Activated CD8-positive, alpha-beta T cell treated with anti-CD3 and anti-CD28 coated beads for 36 hours (primary cell): ENCODE measurements at regions not wholly inside any gene's neighbourhood (a gene's known extent, or its start where the extent isn't known, plus 50 kb on each side); places are given as distances from the start of the nearest gene placed in this dataset.
"Not testable (repeated sequence)": the region's sequence is repeated elsewhere in the genome, so short reads cannot be mapped to it uniquely, and the experiment has no call there.

ENCODE experiments used
- ATAC-seq: fragments of 200-7000 bp; cut with Tn5 transposase; one replicate; pipeline ENCODE4 v1.10.0; 2021; ENCODE audit warnings: mild to moderate bottlenecking, moderate library complexity
- CTCF ChIA-PET: fragments of 350-600 bp; sonication (Branson Sonifier 250); formaldehyde crosslinking; loops from one replicate; lab custom pipeline; 2021; ENCODE audit warnings: antibody characterized with exemption; lab: Charles Lee
- POLR2A ChIA-PET: fragments of 350-600 bp; sonication (Branson Sonifier 250); formaldehyde crosslinking; loops from one replicate; lab custom pipeline; 2021; ENCODE audit warnings: antibody characterized with exemption; lab: Charles Lee
- DNase-seq: peaks from one replicate; pipeline ENCODE4 v3.0.0-alpha.2; 2020
- H3K27ac Mint-ChIP-seq: one replicate; pipeline ENCODE4 v1.8.0; 2021; ENCODE audit warnings: mild to moderate bottlenecking, mixed read lengths
- H3K27me3 Mint-ChIP-seq: one replicate; pipeline ENCODE4 v1.8.0; 2021; ENCODE audit warnings: mixed read lengths
- H3K36me3 Mint-ChIP-seq: one replicate; pipeline ENCODE4 v1.8.0; 2021; ENCODE audit warnings: low read depth, mixed read lengths
- H3K4me1 Mint-ChIP-seq: one replicate; pipeline ENCODE4 v1.8.0; 2021; ENCODE audit warnings: low read depth, mixed read lengths
- H3K4me3 Mint-ChIP-seq: one replicate; pipeline ENCODE4 v1.8.0; 2021; ENCODE audit warnings: mild to moderate bottlenecking, moderate library complexity, mixed read lengths
- H3K9me3 Mint-ChIP-seq: one replicate; pipeline ENCODE4 v1.8.0; 2021; ENCODE audit warnings: mixed read lengths
- intact Hi-C: fragments of 100-400 bp; cut with micrococcal nuclease; formaldehyde crosslinking; loops from one replicate; pipeline ENCODE4 v1.10.0; 2022
- TF ChIP-seq, protein P1 (sequence below): fragments of 200-600 bp; IDR thresholded peaks from one replicate; pipeline ENCODE4 v1.8.0; 2022; ENCODE audit warnings: antibody characterized with exemption, mild to moderate bottlenecking

DNA sequence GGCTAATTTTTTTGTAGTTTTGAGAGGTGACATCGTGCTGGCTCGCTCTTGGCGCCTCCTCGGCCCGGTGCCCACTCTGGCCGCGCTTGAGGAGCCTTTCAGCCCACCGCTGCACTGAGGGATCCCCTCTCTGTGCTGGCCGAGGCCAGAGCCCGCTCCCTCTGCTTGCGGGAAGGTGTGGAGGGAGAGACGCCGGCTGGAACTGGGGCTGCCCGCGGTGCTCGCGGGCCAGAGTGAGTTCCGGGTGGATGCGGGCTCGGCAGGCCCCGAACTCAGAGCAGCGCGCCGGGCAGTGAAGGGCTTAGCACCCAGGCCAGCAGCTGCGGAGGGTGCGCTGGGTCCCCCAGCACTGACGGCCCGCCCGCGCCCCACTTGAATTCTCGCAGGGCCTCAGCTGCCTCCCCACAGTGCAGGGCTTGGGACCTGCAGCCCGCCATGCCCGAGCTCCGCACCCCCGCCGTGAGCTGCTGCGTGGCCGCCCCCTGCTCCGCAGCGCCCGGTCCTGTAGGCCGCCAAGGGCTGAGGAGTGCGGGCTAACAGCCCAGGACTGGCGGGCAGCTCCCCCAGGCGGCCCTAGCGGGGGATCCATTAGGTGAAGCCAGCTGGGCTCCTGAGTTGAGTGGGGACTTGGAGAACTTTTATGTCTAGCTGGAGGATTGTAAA lies 113.2 kb upstream of the ZSWIM2 start:
- Mint-ChIP-seq H3K27ac (no peak overlapping the region), H3K9me3 (peaks cover 4% of the 10 kb centered on the region), H3K4me3 (no peak overlapping the region), H3K4me1 (no peaks in the 10 kb centered on the region), H3K27me3 (no peaks in the 10 kb centered on the region), H3K36me3 (no peaks in the 10 kb centered on the region)
- ATAC-seq (no peak), DNase-seq (no peak)
- TF ChIP-seq, protein P1, sequence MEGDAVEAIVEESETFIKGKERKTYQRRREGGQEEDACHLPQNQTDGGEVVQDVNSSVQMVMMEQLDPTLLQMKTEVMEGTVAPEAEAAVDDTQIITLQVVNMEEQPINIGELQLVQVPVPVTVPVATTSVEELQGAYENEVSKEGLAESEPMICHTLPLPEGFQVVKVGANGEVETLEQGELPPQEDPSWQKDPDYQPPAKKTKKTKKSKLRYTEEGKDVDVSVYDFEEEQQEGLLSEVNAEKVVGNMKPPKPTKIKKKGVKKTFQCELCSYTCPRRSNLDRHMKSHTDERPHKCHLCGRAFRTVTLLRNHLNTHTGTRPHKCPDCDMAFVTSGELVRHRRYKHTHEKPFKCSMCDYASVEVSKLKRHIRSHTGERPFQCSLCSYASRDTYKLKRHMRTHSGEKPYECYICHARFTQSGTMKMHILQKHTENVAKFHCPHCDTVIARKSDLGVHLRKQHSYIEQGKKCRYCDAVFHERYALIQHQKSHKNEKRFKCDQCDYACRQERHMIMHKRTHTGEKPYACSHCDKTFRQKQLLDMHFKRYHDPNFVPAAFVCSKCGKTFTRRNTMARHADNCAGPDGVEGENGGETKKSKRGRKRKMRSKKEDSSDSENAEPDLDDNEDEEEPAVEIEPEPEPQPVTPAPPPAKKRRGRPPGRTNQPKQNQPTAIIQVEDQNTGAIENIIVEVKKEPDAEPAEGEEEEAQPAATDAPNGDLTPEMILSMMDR, result no peak
- intact Hi-C loops, result no loop called here
- POLR2A ChIA-PET, result no interaction called here
- CTCF ChIA-PET, result no interaction called here

DNA sequence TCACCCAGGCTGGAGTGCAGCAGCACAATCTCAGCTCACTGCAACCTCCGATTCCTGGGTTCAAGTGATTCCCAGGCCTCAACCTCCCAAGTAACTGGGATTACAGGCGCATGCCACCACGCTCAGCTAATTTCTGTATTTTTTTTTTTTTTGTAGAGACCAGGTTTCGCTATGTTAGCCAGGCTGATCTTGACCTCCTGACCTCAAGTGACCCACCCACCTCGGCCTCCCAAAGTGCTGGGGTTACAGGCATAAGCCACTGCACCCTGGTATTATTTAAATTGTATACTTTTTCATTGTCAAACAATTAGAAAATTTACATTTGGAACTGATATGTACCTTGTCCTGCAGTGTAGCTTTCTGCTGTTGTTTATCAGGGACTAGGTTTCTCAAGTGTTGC lies 111.3 kb upstream of the ZSWIM2 start:
- H3K9me3 Mint-ChIP-seq, intact Hi-C loops, H3K27me3 Mint-ChIP-seq, H3K36me3 Mint-ChIP-seq, DNase-seq, CTCF ChIA-PET, H3K4me3 Mint-ChIP-seq, POLR2A ChIA-PET, H3K4me1 Mint-ChIP-seq, ATAC-seq, H3K27ac Mint-ChIP-seq: not testable (repeated sequence)

DNA sequence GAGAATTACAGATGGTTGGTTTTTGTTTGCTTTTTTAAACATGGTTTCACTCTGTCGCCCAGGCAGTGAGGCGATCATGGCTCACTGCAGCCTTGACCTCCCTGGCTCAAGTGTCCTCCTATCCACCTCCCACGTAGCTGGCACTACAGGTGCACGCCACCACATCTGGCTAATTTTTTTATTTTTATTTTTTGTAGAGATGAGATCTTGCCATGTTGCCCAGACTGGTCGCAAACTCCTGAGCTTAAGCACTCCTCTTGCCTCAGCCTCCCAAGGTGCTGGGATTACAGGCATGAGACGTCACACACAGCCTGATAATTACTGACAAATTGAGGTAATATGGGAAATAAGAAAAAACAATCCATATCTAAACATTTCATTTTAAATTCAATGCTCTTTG lies 110.5 kb upstream of the ZSWIM2 start:
- intact Hi-C loops, result no loop called here
- DNase-seq (no peak), ATAC-seq (no peak)
- no peaks in the 10 kb centered on the region for H3K36me3 Mint-ChIP-seq
- POLR2A ChIA-PET, result no interaction called here
- H3K4me1 Mint-ChIP-seq, result no peaks in the 10 kb centered on the region
- no peak overlapping the region for H3K4me3 Mint-ChIP-seq
- no peaks in the 10 kb centered on the region for H3K27me3 Mint-ChIP-seq
- CTCF ChIA-PET, result no interaction called here
- H3K9me3 Mint-ChIP-seq, result peaks cover 4% of the 10 kb centered on the region
- no peak overlapping the region for H3K27ac Mint-ChIP-seq
- TF ChIP-seq, protein P1, result no peak

DNA sequence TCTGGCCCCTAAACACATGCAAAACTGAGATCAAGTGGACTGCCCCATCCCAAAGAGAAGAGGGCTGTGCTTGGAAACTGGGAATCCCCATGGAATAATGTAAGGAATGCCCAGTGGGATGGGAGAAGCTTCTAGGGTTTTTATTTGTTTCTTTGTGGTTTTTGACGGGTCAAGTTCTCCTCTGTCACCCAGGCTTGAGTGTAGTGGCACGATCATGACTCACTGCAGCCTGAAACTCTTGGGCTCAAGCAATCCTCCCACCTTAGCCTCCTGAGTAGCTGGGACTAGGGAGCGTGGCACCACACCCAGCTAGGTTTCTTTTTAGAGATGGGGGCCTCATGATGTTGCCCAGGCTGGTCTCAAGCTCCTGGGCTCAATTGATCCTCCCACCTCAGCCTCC lies 101.7 kb upstream of the ZSWIM2 start:
- POLR2A ChIA-PET, result no interaction called here
- CTCF ChIA-PET, result no interaction called here
- H3K9me3 Mint-ChIP-seq, result no peaks in the 10 kb centered on the region

DNA sequence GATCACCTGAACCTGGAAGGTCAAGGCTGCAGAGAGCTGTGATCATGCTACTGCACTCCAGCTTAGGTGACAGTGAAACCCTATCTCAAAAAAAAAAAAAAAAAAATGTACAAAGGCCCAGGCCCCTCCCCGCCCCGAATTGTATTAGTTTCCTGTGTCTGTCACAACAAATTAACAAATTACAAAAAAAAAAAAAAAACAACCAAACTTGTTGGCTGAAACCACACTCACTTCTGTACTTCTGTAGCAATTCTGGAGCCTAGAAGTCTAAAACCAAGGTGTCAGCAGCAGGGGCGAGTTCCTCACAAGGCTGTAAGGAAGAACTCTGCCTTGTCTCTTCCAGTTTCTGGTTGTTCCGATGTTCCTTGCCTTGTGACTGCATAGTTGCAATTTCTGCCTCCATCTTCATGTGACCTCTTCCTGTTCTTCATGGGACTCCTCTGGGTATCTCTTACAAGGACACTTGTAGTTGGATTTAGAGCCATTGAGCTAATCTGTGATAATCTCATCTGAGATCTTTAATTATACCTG lies 100.8 kb upstream of the ZSWIM2 start:
- no peaks in the 10 kb centered on the region for H3K9me3 Mint-ChIP-seq

More for the DNA sequence above, 101.7 kb upstream of the ZSWIM2 start:
- Mint-ChIP-seq H3K27ac (no peak overlapping the region), H3K4me1 (peaks cover 3% of the 10 kb centered on the region), H3K27me3 (no peaks in the 10 kb centered on the region), H3K36me3 (no peaks in the 10 kb centered on the region), H3K4me3 (no peak overlapping the region)
- ATAC-seq, result no peak
- no peak for DNase-seq
- intact Hi-C loops, result no loop called here
- TF ChIP-seq, protein P1, result no peak

More for the DNA sequence above, 100.8 kb upstream of the ZSWIM2 start:
- no peak for DNase-seq
- ChIA-PET POLR2A (interaction anchor here (0.6 kb wide), 1 partner anchor 1444 kb away, joined by 3 read pairs; no protein-coding TSS in a partner anchor), CTCF (no interaction called here)
- intact Hi-C loops, result no loop called here
- Mint-ChIP-seq H3K27ac (no peak overlapping the region), H3K36me3 (no peaks in the 10 kb centered on the region), H3K4me1 (peaks cover 3% of the 10 kb centered on the region), H3K4me3 (no peak overlapping the region), H3K27me3 (no peaks in the 10 kb centered on the region)
- TF ChIP-seq, protein P1, result no peak
- ATAC-seq, result no peak
